Epithelial cell of proximal tubule (primary cell): ENCODE measurements at regions not wholly inside any gene's neighbourhood (a gene's known extent, or its start where the extent isn't known, plus 50 kb on each side); places are given as distances from the start of the nearest gene placed in this dataset.

Experiments
- DNase-seq: peaks from one replicate; pipeline ENCODE4 v3.0.0-alpha.2; 2011; ENCODE audit warnings: low read depth
- H3K4me3 ChIP-seq: 2 replicates; pipeline ENCODE4 v1.5.1; 2011; ENCODE audit warnings: low read depth, mild to moderate bottlenecking, low read length
- CTCF ChIP-seq: conservative IDR thresholded peaks from 2 replicates; pipeline ENCODE4 v1.5.1; 2012; ENCODE audit warnings: low read depth, mild to moderate bottlenecking, low read length

- no peak for TF ChIP-seq CTCF
- H3K4me3 ChIP-seq = no peak overlapping the region
- DNase-seq = no peak
These were observed 56.8 kb upstream of the DGKB start for GRCh38 chr7:14959339-14959738.

- no peak overlapping the region for H3K4me3 ChIP-seq
- DNase-seq = no peak
- TF ChIP-seq CTCF = no peak
These were observed 51.5 kb upstream of the DGKB start for GRCh38 chr7:14954035-14954434.
